Medulla oblongata (tissue), 1 donor: ENCODE measurements at regions not wholly inside any gene's neighbourhood (a gene's known extent, or its start where the extent isn't known, plus 50 kb on each side); places are given as distances from the start of the nearest gene placed in this dataset.
"Not testable (repeated sequence)": the region's sequence is repeated elsewhere in the genome, so short reads cannot be mapped to it uniquely, and the experiment has no call there.

Source experiments
- DNase-seq: peaks from one replicate; pipeline ENCODE4 v3.0.0-alpha.2; 2015; ENCODE audit errors: extremely low spot score

GRCh38 chr5:176018598-176018997, 50.5 kb upstream of the THOC3 start:
- not testable (repeated sequence) for DNase-seq

- not testable (repeated sequence) for DNase-seq
These were observed 52.7 kb upstream of the THOC3 start for GRCh38 chr5:176020852-176021251.

- not testable (repeated sequence) for DNase-seq
These were observed 55.4 kb upstream of the THOC3 start for GRCh38 chr5:176023535-176023934.

- DNase-seq = not testable (repeated sequence)
These were observed 61.3 kb upstream of the THOC3 start for GRCh38 chr5:176029445-176029844.

GRCh38 chr5:176030361-176031117, 62.4 kb upstream of the THOC3 start:
- DNase-seq = not testable (repeated sequence)

GRCh38 chr5:176031118-176031510, 63.0 kb upstream of the THOC3 start:
- DNase-seq = not testable (repeated sequence)

GRCh38 chr5:176033186-176033585, 65.1 kb upstream of the THOC3 start:
- DNase-seq = not testable (repeated sequence)

- DNase-seq = not testable (repeated sequence)
These were observed 66.5 kb upstream of the THOC3 start for GRCh38 chr5:176034407-176035200.

GRCh38 chr5:176035201-176035530, 67.1 kb upstream of the THOC3 start:
- DNase-seq = not testable (repeated sequence)

- DNase-seq = not testable (repeated sequence)
These were observed 67.7 kb upstream of the THOC3 start for GRCh38 chr5:176035816-176036308.

GRCh38 chr5:176036391-176036790, 68.3 kb upstream of the THOC3 start:
- DNase-seq = not testable (repeated sequence)

- DNase-seq = not testable (repeated sequence)
These were observed 69.1 kb upstream of the THOC3 start for GRCh38 chr5:176037190-176037589.

- not testable (repeated sequence) for DNase-seq
These were observed 72.1 kb upstream of the THOC3 start for GRCh38 chr5:176040105-176040801.

GRCh38 chr5:176041248-176041994, 73.3 kb upstream of the THOC3 start:
- DNase-seq = not testable (repeated sequence)

GRCh38 chr5:176042020-176042658, 74.0 kb upstream of the THOC3 start:
- DNase-seq = not testable (repeated sequence)

GRCh38 chr5:176043252-176043829, 75.2 kb upstream of the THOC3 start:
- DNase-seq = not testable (repeated sequence)

GRCh38 chr5:176043986-176044385, 75.9 kb upstream of the THOC3 start:
- DNase-seq = not testable (repeated sequence)

- not testable (repeated sequence) for DNase-seq
These were observed 76.3 kb upstream of the THOC3 start for GRCh38 chr5:176044431-176044830.

GRCh38 chr5:176045442-176045841, 77.3 kb upstream of the THOC3 start:
- not testable (repeated sequence) for DNase-seq

- not testable (repeated sequence) for DNase-seq
These were observed 80.6 kb upstream of the THOC3 start for GRCh38 chr5:176048671-176049070.
